Duodenal mucosa (tissue), 2 donors: ENCODE measurements at regions not wholly inside any gene's neighbourhood (a gene's known extent, or its start where the extent isn't known, plus 50 kb on each side); places are given as distances from the start of the nearest gene placed in this dataset.
"Not testable (repeated sequence)": the region's sequence is repeated elsewhere in the genome, so short reads cannot be mapped to it uniquely, and the experiment has no call there.

Experiments used
- H3K27ac ChIP-seq: one replicate; pipeline ENCODE4 v1.7.0; 2013; ENCODE audit warnings: low read depth, low read length
- H3K27me3 ChIP-seq, 2 donors: one replicate each; pipeline ENCODE4 v1.7.0; 2013; ENCODE audit warnings: low read length in 2 of 2, control low read depth in 1 of 2; ENCODE audit not compliant: insufficient read depth in 2 of 2, control insufficient read depth in 1 of 2
- H3K36me3 ChIP-seq, 2 donors: one replicate each; pipeline ENCODE4 v1.7.0; 2013; ENCODE audit warnings: low read length in 2 of 2, control low read depth in 1 of 2; ENCODE audit not compliant: insufficient read depth in 2 of 2, control insufficient read depth in 1 of 2
- H3K4me1 ChIP-seq, 2 donors: one replicate each; pipeline ENCODE4 v1.7.0; 2013; ENCODE audit warnings: low read length in 2 of 2, control low read depth in 1 of 2; ENCODE audit not compliant: insufficient read depth in 2 of 2, control insufficient read depth in 1 of 2
- H3K4me3 ChIP-seq, 2 donors: one replicate each; pipeline ENCODE4 v1.7.0; 2013; ENCODE audit warnings: low read length in 2 of 2, low read depth in 1 of 2
- H3K9ac ChIP-seq, 2 donors: one replicate each; pipeline ENCODE4 v1.7.0; 2013; ENCODE audit warnings: low read length in 2 of 2, low read depth in 1 of 2
- H3K9me3 ChIP-seq, 2 donors: one replicate each; pipeline ENCODE4 v1.7.0; 2013; ENCODE audit warnings: low read length in 2 of 2, control low read depth in 1 of 2; ENCODE audit not compliant: control insufficient read depth in 1 of 2

DNA sequence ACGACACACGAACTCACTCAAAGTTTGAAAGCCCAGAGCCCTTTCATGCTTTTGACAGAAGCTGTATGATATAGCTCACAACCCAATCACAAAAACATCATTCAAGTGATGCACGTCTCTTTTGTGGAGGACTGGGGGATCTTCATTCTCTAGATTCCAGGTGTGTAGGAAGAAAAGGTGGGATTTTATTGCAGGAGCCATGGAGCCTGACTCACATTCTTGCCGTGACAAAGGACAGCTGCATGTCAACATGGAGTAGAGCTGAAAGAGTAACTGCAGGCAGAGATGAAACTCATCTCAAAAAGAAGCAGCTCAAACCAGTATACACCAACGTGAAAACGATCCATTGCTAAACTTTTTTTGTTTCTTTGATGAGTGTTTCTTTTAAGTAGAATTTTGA, 50.9 kb upstream of the PDE1A start:
- Histone ChIP-seq H3K4me1 (no peaks in the 10 kb centered on the region), H3K4me3 (no peak overlapping the region), H3K36me3 (no peaks in the 10 kb centered on the region), H3K27me3 (no peaks in the 10 kb centered on the region), H3K27ac (no peak overlapping the region), H3K9me3 (no peaks in the 10 kb centered on the region), H3K9ac (no peak overlapping the region)

DNA sequence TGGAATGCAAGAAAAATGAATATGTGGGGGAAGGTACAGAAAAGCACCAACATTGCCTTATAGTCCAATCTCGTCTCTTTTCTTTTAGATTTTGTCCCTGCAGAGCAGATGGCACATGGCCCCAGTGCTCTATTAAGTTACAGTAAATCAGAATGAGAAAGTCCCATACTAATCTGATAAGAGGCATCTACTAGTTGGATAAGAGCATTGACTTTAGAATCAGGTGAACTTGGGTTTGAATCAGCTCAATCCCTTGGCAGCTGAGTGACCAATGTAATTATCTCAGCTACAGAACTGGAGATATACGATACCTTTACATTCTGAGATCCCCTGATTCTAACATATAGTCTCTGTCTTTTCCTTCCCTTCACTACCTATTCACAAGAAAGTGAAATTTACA, 54.8 kb upstream of the PDE1A start:
- no peak overlapping the region for H3K27ac ChIP-seq
- H3K36me3 ChIP-seq, result no peaks in the 10 kb centered on the region
- no peaks in the 10 kb centered on the region for H3K9me3 ChIP-seq
- no peak overlapping the region for H3K4me3 ChIP-seq
- H3K27me3 ChIP-seq, result no peaks in the 10 kb centered on the region
- H3K4me1 ChIP-seq, result no peaks in the 10 kb centered on the region
- no peak overlapping the region for H3K9ac ChIP-seq

DNA sequence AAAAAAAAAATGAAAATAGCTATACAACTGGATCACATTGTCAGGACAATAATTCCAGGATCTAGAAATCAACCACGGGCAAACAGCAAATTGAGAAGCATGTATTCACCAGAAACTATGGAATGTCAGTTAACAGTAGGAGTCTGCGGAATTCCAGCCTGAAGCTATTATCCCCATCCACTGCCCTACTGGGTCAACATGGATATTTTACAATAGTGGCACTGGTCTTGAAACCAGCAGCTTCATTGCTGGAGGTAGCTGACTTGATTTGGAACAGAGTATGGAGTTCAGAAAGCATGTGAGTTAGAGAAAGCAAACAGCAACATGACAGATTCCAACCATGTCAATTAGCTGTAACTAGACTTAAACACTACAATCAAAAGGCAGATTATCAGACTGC, 55.7 kb upstream of the PDE1A start:
- Histone ChIP-seq H3K9me3 (no peaks in the 10 kb centered on the region), H3K36me3 (no peaks in the 10 kb centered on the region), H3K9ac (no peak overlapping the region), H3K4me3 (no peak overlapping the region), H3K27ac (no peak overlapping the region), H3K4me1 (no peaks in the 10 kb centered on the region), H3K27me3 (no peaks in the 10 kb centered on the region)

DNA sequence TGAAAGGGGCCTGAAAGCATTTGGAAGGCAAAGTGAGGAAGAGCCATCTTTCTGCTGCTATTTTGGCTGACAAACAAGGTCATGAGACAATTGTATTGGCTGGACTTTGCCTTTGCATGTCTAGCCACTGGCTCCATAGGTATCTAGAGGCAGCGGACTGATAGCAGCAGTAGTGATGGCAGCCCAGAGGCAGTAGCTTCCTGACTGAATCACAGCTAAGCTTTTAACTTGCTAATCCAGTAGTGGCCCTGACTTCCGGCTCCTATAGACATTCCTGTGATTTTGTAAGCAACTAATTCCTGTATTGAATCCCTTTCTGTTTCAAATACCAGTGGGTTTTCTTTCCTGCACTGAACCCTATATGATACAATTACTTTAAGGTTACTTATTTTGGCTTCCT, 69.8 kb upstream of the PDE1A start:
- Histone ChIP-seq H3K27ac (no peak overlapping the region), H3K4me3 (no peak overlapping the region), H3K36me3 (no peaks in the 10 kb centered on the region), H3K9me3 (no peaks in the 10 kb centered on the region), H3K27me3 (no peaks in the 10 kb centered on the region), H3K4me1 (no peaks in the 10 kb centered on the region), H3K9ac (no peak overlapping the region)

DNA sequence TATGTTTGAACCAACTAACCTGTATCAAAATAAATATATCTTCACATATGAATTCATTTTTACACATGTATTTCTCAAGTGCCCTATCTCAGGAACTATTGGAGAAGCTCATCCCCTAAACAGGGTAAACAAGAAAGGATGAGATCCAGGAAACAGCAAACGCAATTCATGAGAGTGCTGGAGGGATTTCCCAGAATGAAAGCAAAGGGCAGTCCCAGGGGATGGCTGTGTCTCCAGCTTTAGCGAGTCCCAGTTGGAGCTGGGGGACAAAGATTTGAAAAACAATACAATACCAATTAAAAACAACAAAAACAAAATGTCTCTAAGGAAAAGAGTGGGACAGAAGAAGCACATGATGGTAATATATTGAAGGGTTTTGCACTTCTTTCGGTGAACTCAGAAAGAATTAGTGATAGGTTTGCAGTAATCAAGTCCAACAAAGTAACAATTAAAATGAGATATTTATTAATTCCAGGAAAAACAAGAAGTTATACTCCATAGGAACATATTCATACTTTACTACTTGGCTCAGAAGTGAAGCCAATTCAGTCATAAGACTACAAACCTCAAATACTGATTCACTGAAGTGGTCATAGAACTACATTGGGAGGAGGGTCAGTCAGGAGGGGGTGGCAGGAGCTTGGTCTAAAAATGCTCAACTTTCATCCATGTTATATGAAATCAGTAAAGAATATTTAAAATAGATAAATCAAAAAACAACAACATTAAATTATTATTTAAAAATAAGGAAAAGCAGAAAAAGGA, 73.1 kb upstream of the PDE1A start:
- H3K27me3 ChIP-seq, result no peaks in the 10 kb centered on the region
- no peak overlapping the region for H3K27ac ChIP-seq

DNA sequence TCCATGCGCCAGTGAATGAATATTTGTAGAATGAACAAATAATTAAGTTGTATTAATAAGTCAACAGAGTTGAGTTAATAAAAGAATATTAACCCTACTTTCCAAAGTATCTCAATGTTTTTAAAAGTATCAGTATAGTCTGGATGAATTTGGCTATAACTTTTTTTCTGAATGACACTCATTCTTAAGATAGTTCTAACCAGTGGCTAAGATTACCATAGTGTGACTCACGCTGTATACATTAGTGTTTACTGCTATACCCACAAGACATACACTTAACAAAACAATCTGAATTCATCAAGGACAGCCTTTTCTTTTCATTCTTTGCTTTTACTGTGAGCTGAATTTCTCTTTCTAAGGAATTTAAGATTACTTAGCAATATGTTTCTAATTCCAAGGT, 77.0 kb upstream of the PDE1A start:
- Histone ChIP-seq H3K9ac (no peak overlapping the region), H3K9me3 (no peaks in the 10 kb centered on the region), H3K36me3 (no peaks in the 10 kb centered on the region), H3K27ac (no peak overlapping the region), H3K4me1 (no peaks in the 10 kb centered on the region), H3K4me3 (no peak overlapping the region), H3K27me3 (no peaks in the 10 kb centered on the region)

More for the DNA sequence above, 73.1 kb upstream of the PDE1A start:
- Histone ChIP-seq H3K9me3 (no peaks in the 10 kb centered on the region), H3K9ac (no peak overlapping the region), H3K36me3 (no peaks in the 10 kb centered on the region), H3K4me3 (no peak overlapping the region), H3K4me1 (no peaks in the 10 kb centered on the region)

DNA sequence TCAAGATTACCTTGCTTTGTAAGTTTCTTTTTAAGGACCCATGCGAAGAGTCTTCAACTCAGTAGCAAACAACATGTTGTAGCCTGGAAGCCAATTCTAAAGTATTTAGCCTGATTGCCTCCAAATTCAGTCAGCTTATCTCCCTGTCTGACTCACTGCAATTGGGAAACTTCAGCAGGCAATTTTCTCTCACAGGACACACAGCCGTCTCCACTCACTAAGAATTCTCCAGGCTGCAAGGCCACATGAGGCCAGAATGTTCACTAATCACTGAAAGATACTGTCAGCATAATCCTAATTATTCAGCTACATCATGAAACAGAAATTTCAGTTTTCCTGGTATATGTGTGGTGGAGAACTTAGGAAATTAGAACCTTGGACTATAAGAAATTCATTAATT, 78.1 kb upstream of the PDE1A start:
- Histone ChIP-seq H3K9ac (no peak overlapping the region), H3K9me3 (no peaks in the 10 kb centered on the region), H3K4me3 (no peak overlapping the region), H3K36me3 (no peaks in the 10 kb centered on the region), H3K4me1 (no peaks in the 10 kb centered on the region), H3K27ac (no peak overlapping the region), H3K27me3 (no peaks in the 10 kb centered on the region)

DNA sequence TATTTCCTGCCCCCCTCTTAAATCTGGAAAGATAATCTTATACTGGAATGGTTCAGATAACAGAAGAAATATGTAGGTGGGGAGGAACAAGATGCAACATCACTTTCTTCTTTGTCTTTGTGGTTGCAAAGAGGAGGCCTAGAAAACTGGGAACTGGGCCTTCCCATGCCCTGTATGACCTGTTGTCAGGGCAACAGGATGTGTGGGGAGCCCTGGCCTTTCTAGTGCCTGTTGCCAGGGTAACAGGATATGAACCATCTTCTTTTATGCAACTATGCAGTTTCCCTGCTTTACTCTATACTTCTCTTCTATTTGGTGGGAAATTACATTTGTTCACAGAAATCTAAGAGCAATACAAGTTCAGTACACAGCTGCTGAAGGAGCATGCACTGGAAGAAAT, 79.8 kb upstream of the PDE1A start:
- Histone ChIP-seq H3K4me3 (no peak overlapping the region), H3K9ac (no peak overlapping the region), H3K36me3 (no peaks in the 10 kb centered on the region), H3K9me3 (no peaks in the 10 kb centered on the region), H3K4me1 (no peaks in the 10 kb centered on the region), H3K27me3 (no peaks in the 10 kb centered on the region), H3K27ac (no peak overlapping the region)

DNA sequence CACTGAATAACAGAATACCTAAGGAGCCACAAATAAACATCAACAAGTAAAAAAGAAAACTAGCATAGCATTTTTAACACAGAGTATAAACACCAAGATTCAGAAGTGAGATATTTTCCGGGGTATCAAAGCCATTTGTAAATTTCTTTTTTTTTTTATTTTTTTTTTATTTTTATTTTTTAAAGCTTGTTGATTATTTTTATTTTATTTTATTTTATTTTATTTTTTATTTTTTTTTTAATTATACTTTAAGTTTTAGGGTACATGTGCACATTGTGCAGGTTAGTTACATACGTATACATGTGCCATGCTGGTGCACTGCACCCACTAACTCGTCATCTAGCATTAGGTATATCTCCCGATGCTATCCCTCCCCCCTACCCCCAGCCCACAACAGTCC, 81.7 kb upstream of the PDE1A start:
- H3K4me3 ChIP-seq, result not testable (repeated sequence)

DNA sequence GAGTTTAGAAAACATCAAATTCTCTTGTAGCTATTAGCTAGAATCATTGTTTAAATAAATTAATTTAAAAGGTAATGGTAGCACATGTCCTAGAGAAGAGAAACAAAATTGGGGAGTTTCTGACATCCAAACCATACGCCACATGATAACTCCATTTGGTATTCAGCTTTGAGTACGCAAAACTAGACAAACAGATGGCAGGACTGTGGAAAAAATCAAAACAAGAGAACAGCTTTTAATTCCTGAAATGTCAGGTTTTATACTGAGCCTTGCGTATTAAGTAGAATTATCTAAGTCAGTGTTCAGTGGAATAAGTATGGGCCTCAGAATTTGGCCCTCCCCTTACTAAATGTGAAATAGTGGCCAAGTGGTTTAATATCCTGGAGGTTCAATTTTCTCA, 82.4 kb upstream of the PDE1A start:
- Histone ChIP-seq H3K9me3 (no peaks in the 10 kb centered on the region), H3K4me1 (no peaks in the 10 kb centered on the region), H3K27me3 (no peaks in the 10 kb centered on the region), H3K27ac (no peak overlapping the region), H3K36me3 (no peaks in the 10 kb centered on the region), H3K4me3 (no peak overlapping the region), H3K9ac (no peak overlapping the region)

More for the DNA sequence above, 81.7 kb upstream of the PDE1A start:
- not testable (repeated sequence) for H3K36me3 ChIP-seq, H3K27me3 ChIP-seq, H3K27ac ChIP-seq, H3K9me3 ChIP-seq, H3K9ac ChIP-seq, H3K4me1 ChIP-seq
